GM12872 (cell line): ENCODE measurements at regions not wholly inside any gene's neighbourhood (a gene's known extent, or its start where the extent isn't known, plus 50 kb on each side); places are given as distances from the start of the nearest gene placed in this dataset.

Experiments
- TF ChIP-seq, protein P1 (sequence below): IDR thresholded peaks from 3 replicates; pipeline ENCODE4 v1.5.1; 2011; ENCODE audit warnings: low read depth, mild to moderate bottlenecking, low read length, moderate library complexity; ENCODE audit not compliant: insufficient read depth

DNA sequence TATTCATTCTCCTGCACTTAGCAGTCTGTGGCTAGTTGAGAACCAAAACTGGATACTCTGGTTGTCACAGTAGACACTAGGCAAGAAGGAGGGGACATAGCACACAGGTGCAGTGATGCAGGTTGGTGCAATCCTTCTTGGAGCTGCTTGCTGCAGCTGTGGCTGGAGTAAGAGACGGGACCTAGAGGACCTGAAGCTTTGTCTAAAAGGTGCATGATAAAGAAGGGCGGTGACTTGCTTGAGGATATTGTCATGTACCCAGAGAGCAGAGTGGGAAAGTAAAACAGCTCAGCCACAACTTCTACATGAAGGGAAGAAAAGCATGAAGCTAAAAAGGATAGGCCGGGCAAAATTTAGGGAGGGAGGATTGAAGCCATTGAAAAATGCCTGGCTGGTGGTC lies 304.1 kb upstream of the KIRREL3 start:
- TF ChIP-seq, protein P1, sequence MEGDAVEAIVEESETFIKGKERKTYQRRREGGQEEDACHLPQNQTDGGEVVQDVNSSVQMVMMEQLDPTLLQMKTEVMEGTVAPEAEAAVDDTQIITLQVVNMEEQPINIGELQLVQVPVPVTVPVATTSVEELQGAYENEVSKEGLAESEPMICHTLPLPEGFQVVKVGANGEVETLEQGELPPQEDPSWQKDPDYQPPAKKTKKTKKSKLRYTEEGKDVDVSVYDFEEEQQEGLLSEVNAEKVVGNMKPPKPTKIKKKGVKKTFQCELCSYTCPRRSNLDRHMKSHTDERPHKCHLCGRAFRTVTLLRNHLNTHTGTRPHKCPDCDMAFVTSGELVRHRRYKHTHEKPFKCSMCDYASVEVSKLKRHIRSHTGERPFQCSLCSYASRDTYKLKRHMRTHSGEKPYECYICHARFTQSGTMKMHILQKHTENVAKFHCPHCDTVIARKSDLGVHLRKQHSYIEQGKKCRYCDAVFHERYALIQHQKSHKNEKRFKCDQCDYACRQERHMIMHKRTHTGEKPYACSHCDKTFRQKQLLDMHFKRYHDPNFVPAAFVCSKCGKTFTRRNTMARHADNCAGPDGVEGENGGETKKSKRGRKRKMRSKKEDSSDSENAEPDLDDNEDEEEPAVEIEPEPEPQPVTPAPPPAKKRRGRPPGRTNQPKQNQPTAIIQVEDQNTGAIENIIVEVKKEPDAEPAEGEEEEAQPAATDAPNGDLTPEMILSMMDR = no peak

DNA sequence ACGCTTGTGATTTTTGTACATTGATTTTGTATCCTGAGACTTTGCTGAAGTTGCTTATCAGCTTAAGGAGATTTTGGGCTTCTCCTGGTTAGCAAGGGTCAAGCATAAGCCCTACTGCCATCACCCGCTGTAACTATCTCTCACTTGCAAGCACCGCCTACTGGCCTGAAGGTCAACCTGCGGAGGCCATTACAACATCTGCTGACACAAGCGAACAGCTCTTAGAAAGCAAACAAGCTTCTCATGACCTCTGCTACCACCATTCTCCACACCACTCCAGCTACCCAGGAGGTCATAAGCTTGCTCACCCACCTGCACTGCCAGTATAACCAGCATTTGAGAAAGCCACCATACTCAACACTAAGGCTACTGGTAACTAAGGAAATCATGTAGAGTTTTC lies 288.4 kb upstream of the KIRREL3 start:
- TF ChIP-seq, protein P1 = no peak

DNA sequence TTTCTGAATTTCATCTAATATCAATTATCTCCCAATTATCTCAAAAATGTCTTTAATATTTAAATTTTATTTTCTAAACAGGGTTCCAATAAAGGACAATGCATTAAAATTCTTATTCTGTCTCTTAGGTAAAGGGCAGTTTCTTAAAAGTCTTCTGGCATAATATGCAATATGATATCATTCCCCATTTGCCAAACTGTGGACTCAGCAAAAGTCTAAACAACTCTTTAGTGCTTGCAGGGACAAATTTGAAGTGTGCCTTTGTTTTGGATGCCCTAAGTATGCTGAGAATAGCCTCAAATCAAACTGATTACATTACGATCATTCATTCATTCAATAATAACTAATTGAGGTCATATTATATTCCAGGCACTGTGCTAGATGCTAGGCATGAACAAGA lies 281.0 kb upstream of the KIRREL3 start:
- TF ChIP-seq, protein P1 = no peak

DNA sequence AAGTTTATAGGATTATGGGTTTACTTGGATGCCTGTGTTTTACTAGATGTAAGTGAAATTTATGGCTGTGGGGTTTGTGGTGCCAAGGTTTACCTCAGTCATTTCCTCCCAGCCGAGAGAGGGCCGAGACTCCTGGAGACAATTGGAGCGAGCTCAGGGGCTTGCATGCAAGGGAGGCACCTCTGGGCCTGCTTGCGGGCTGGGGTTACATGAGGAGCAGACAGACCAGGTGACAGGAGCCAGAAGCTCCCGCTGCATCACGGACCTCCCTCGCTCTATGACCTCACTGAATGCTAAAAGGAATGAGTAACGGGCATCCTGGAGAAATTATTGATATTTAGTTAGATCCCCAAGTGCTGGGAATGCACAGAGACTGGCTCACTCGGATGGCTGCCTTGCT lies 275.2 kb upstream of the KIRREL3 start:
- TF ChIP-seq, protein P1 = no peak

DNA sequence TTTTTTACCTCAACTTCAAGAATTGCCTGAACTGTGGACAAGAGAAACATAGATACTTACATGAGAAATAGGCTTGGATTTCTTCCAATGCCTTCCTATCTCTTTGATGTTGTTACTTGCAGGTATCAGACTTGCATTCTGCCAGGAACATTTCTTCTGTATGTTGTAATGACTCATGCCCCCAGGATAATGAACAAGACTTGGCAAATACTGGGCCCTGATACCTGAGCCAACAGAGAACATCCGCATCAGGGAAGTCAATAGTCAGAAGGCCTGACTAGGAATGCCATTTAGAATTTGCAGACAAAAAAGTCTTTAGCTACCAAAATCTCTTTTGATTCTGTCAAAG lies 273.7 kb upstream of the KIRREL3 start:
- TF ChIP-seq, protein P1 = no peak

DNA sequence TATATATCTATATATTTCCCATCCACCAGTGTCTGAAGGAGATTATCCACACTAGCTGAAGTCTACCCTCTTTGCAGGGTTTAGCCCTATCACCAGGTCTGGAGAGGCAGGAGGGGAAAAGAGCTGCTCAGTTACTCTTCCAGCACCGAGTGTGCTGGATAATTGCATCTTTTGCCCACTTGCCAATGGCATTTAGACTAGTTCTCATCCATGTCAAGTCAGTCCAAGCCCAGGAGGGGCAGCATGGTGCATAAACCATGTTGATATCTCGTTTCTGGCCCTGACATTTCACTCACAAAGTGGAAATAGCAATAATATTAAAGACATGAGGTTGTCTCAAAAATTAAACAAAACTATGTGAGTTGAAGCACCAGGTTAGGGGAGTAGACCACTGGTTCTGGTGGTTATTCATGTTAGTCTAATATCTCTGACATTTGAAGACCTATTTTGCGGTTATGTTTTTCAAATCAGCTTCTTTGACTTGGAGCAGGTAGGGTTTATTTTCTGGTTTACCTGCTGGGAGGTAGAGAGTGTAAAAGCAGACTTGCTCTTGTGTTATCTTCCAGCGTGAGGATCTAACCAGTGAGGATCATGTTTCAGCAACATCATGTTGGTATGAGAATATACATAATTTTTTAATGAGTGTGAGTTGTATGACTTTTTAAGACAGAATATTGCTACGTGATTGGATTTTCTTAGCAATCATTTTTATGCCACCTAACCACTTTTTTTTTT lies 273.2 kb upstream of the KIRREL3 start:
- TF ChIP-seq, protein P1 = no peak

DNA sequence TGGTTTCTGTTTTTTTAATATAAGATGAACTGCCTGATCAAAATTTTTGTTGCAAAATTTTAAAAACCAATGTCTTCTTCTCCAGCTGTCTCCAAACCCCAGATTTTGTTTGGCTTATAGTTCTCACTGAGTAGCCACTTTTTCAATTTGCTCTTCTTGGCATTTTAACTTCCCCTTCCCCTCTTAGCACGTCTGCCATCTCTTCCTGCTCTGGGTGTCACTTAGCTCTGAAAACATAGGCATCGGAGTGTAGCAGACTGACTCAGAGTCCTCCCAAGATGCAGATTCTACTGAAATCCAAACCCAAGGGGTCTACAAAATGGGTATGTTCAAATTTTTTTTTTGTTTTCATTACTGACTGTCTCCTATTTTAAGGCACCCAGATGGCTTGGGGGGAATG lies 270.3 kb upstream of the KIRREL3 start:
- TF ChIP-seq, protein P1 = no peak
